Lung (tissue), 11 donors: ENCODE measurements at regions not wholly inside any gene's neighbourhood (a gene's known extent, or its start where the extent isn't known, plus 50 kb on each side); places are given as distances from the start of the nearest gene placed in this dataset.

Experiments used
- ATAC-seq: fragments of 200-7000 bp; cut with Tn5 transposase; one replicate; pipeline ENCODE4 v1.9.1; 2020; ENCODE audit warnings: moderate number of reproducible peaks; ENCODE audit not compliant: insufficient read depth, low FRiP score
- DNase-seq, 3 donors: peaks; one replicate each; pipeline ENCODE4 v3.0.0-alpha.2; 2013 to 2017
- H3K27ac ChIP-seq, 2 donors: one replicate each; pipeline ENCODE4 v1.5.1; 2013; ENCODE audit warnings: mild to moderate bottlenecking in 2 of 2, moderate library complexity in 2 of 2, control low read depth in 1 of 2, inconsistent platforms in 1 of 2, low read depth in 1 of 2, low read length in 1 of 2
- H3K27me3 ChIP-seq, 3 donors: one replicate each; pipeline ENCODE4 v1.5.1; 2013; ENCODE audit warnings: low read length in 2 of 3; ENCODE audit not compliant: control insufficient read depth in 3 of 3, insufficient read depth in 3 of 3
- H3K36me3 ChIP-seq, 4 donors: one replicate each; pipeline ENCODE4 v1.5.1; 2013; ENCODE audit warnings: low read length in 4 of 4, mild to moderate bottlenecking in 1 of 4, moderate library complexity in 1 of 4; ENCODE audit not compliant: control insufficient read depth in 4 of 4, insufficient read depth in 4 of 4
- H3K4me1 ChIP-seq, 5 donors: one replicate each; pipeline ENCODE4 v1.5.1; 2013; ENCODE audit warnings: low read length in 5 of 5, mild to moderate bottlenecking in 2 of 5, moderate library complexity in 1 of 5; ENCODE audit not compliant: control insufficient read depth in 5 of 5, insufficient read depth in 5 of 5
- H3K4me3 ChIP-seq: one replicate; pipeline ENCODE4 v1.5.1; 2013; ENCODE audit warnings: mild to moderate bottlenecking, control low read depth, moderate library complexity
- H3K9ac ChIP-seq, 2 donors: one replicate each; pipeline ENCODE4 v1.5.1; 2013; ENCODE audit warnings: low read length in 2 of 2, control low read depth in 1 of 2; ENCODE audit not compliant: insufficient read depth in 1 of 2
- H3K9me3 ChIP-seq, 4 donors: one replicate each; pipeline ENCODE4 v1.5.1; 2013; ENCODE audit warnings: low read length in 3 of 4, mild to moderate bottlenecking in 1 of 4, moderate library complexity in 1 of 4; ENCODE audit not compliant: control insufficient read depth in 4 of 4, insufficient read depth in 3 of 4
- WGBS, 2 donors: extraction: QIAGEN DNeasy Blood & Tissue Kit; methylation state at CpG; one replicate each; pipeline ENCODE4 v1.1.7; 2013; 5-methylcytosine and 5-hydroxymethylcytosine counted together
- TF ChIP-seq, protein P1 (sequence below): IDR thresholded peaks from 2 replicates; pipeline ENCODE4 v1.5.1; 2012; ENCODE audit warnings: mild to moderate bottlenecking; ENCODE audit errors: control extremely low read depth, extremely low read depth
- donor health status: control.
- donor health status: control.
- donor health status: Bipolar disorder and iron deficiency.
- donor health status: healthy.
- donor health status: DM: yes; HTN: yes; CAD: no.

- 84 to 92% methylated on average over 3 of the region's 3 CpGs for WGBS, 2 donors
- no peak for DNase-seq
- Histone ChIP-seq H3K9ac (no peak overlapping the region), H3K36me3 (no peaks in the 10 kb centered on the region), H3K4me3 (no peak overlapping the region), H3K27ac (no peak overlapping the region), H3K9me3 (no peaks in the 10 kb centered on the region), H3K4me1 (peaks cover 0 to 7% (median 4%) of the 10 kb centered on the region in 5 donors), H3K27me3 (no peaks in the 10 kb centered on the region)
- no peak for ATAC-seq
- TF ChIP-seq, protein P1, sequence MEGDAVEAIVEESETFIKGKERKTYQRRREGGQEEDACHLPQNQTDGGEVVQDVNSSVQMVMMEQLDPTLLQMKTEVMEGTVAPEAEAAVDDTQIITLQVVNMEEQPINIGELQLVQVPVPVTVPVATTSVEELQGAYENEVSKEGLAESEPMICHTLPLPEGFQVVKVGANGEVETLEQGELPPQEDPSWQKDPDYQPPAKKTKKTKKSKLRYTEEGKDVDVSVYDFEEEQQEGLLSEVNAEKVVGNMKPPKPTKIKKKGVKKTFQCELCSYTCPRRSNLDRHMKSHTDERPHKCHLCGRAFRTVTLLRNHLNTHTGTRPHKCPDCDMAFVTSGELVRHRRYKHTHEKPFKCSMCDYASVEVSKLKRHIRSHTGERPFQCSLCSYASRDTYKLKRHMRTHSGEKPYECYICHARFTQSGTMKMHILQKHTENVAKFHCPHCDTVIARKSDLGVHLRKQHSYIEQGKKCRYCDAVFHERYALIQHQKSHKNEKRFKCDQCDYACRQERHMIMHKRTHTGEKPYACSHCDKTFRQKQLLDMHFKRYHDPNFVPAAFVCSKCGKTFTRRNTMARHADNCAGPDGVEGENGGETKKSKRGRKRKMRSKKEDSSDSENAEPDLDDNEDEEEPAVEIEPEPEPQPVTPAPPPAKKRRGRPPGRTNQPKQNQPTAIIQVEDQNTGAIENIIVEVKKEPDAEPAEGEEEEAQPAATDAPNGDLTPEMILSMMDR, result no peak
These were observed 218.1 kb upstream of the SIX2 start for GRCh38 chr2:45227347-45227746.

DNA sequence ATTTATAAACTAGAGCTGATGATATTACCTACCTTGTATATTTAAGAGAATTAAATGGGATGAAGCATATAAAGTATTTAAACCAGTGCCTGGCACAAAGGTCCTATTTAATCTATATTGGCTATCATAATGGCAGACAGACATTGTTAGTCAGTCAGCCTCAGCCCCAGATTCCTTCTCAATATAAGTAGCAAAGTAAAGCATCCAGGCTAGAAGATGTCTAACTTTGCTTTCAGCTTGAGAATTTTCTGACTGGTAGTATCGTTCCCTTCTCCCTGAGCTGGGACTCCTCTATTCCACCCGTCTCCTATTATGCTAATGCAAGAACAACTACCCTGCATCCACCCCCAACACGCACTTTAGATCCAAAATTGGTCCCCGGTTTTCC lies 215.7 kb upstream of the SIX2 start:
- peaks cover 0 to 18% (median 4%) of the 10 kb centered on the region in 5 donors for H3K4me1 ChIP-seq

DNA sequence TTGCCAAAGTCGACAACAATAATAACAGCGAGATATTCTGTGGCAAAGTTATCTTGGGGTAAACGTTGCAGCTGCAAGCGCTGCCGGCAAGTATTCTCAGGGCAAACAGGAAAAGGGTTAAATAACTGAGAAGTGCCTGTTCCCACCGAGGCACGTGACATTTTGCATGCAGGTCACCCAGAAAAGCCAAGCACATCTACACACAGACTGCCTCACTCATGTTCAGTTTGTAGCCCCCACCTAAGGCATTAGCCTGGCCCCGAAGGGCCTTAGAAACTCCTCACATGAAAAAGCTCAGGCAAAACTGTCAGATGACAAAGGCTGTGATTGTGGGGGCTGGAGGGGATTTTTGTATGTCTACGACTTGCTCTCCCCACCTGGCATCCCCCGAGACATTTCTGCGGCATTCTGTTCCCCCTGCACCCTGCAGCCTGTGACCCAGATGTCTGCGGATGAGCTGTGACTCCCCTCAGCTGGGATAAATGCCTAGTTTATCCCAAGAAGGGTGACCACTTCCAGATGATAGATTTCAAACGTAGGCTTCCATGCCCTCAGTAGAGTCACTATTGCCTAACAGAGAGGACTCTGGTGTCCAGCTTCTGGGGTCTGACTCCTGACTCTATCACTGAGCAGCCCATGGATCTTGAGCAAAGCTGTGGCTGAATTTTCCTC lies 215.2 kb upstream of the SIX2 start:
- WGBS, 2 donors, result 32 to 37% methylated on average over 13 of the region's 13 CpGs
- Histone ChIP-seq H3K9ac (no peak overlapping the region), H3K4me3 (no peak overlapping the region), H3K36me3 (no peaks in the 10 kb centered on the region), H3K27me3 (no peaks in the 10 kb centered on the region), H3K4me1 (peaks cover 0 to 18% (median 4%) of the 10 kb centered on the region in 5 donors), H3K27ac (no peak overlapping the region), H3K9me3 (peaks cover 0 to 2% (median 0%) of the 10 kb centered on the region in 4 donors)
- peak in 1 of 3 donors; percentile 42 for DNase-seq
- ATAC-seq, result no peak
- TF ChIP-seq, protein P1, result no peak

More for the DNA sequence above, 215.7 kb upstream of the SIX2 start:
- ATAC-seq, result no peak
- H3K27ac ChIP-seq, result no peak overlapping the region
- no peaks in the 10 kb centered on the region for H3K36me3 ChIP-seq
- no peak overlapping the region for H3K4me3 ChIP-seq
- 87 to 88% methylated on average over 4 of the region's 4 CpGs for WGBS, 2 donors
- H3K9me3 ChIP-seq, result peaks cover 0 to 2% (median 0%) of the 10 kb centered on the region in 4 donors
- H3K9ac ChIP-seq, result no peak overlapping the region
- TF ChIP-seq, protein P1, result no peak
- DNase-seq, result no peak
- no peaks in the 10 kb centered on the region for H3K27me3 ChIP-seq

DNA sequence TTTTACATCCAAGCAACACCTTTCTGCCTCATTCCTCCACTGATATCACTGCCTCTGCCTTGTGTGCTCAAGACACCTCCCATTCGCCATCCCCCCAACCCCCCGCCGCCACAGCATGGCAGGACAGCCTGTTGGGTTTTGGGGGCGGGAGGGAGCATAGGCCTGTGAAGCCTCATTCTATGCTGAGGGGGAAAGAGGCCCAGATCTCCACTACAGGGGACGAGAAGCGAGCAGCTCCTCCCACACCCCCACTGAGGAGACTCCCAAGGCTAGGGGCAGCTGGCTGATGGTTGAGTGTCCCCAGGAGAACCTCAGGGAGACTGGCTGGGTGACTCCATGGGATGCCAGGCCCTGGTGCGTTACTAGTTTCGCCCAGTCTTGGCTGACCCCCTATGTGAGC lies 214.3 kb upstream of the SIX2 start:
- peaks cover 0 to 2% (median 0%) of the 10 kb centered on the region in 4 donors for H3K9me3 ChIP-seq

More for the DNA sequence above, 214.3 kb upstream of the SIX2 start:
- Histone ChIP-seq H3K4me3 (no peak overlapping the region), H3K27ac (no peak overlapping the region), H3K9ac (no peak overlapping the region), H3K4me1 (peaks cover 0 to 18% (median 4%) of the 10 kb centered on the region in 5 donors), H3K36me3 (no peaks in the 10 kb centered on the region), H3K27me3 (no peaks in the 10 kb centered on the region)
- TF ChIP-seq, protein P1, result no peak
- no peak for ATAC-seq
- no peak for DNase-seq
- WGBS, 2 donors, result 79 to 94% methylated on average over 8 of the region's 8 CpGs
